ENCODE measurements at regions not wholly inside any gene's neighbourhood (a gene's known extent, or its start where the extent isn't known, plus 50 kb on each side); places are given as distances from the start of the nearest gene placed in this dataset.

DNA sequence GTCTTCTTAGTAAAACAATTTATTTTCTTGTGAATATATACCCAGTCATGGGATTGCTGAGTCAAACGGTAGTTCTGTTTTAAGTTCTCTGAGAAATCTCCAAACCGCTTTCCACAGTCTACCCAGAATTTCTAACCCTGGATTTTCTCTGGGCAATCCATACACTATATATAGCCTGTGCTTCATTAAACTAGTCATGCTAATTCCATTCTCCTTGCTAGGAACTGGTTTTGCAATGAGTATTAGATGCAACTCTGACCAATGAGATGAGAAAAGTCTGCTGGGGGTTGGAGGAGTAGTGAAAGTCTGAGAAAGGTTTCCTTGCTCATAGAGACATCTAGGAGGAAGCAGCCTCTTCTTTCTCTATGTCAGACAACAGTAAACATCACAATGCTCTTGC, 196.1 kb upstream of the CDKN3 start:
- H2AFZ ChIP-seq (ENCODE audit: low read length): no peak overlapping the region
- no peak for TF ChIP-seq EZH2 (IDR thresholded peaks at IDR 0.05; ENCODE audit: low read length, missing control alignments)
- TF ChIP-seq, protein P1, sequence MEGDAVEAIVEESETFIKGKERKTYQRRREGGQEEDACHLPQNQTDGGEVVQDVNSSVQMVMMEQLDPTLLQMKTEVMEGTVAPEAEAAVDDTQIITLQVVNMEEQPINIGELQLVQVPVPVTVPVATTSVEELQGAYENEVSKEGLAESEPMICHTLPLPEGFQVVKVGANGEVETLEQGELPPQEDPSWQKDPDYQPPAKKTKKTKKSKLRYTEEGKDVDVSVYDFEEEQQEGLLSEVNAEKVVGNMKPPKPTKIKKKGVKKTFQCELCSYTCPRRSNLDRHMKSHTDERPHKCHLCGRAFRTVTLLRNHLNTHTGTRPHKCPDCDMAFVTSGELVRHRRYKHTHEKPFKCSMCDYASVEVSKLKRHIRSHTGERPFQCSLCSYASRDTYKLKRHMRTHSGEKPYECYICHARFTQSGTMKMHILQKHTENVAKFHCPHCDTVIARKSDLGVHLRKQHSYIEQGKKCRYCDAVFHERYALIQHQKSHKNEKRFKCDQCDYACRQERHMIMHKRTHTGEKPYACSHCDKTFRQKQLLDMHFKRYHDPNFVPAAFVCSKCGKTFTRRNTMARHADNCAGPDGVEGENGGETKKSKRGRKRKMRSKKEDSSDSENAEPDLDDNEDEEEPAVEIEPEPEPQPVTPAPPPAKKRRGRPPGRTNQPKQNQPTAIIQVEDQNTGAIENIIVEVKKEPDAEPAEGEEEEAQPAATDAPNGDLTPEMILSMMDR (conservative IDR thresholded peaks at IDR 0.05 in 1 of 2, IDR thresholded peaks at IDR 0.05 in 1 of 2; ENCODE audit: low read depth in 1 of 2, low read length in 2 of 2): no peak
- no peaks in the 10 kb centered on the region for H3K79me2 ChIP-seq (ENCODE audit: control insufficient read depth, insufficient read depth, low read length)
- no peak overlapping the region for H3K9ac ChIP-seq (ENCODE audit: insufficient read depth, low read length)
- no peaks in the 10 kb centered on the region for H4K20me1 ChIP-seq (ENCODE audit: control insufficient read depth, extremely low read depth, insufficient read depth, low read length)
- no peaks in the 10 kb centered on the region for H3K36me3 ChIP-seq (ENCODE audit: control insufficient read depth, insufficient read depth, low read length)
- H3K4me3 ChIP-seq (replicated peaks in 1 of 4; ENCODE audit: control extremely low read depth in 1 of 4, insufficient read depth in 1 of 4, low read depth in 3 of 4, low read length in 4 of 4): no peak overlapping the region
- H3K4me2 ChIP-seq (ENCODE audit: extremely low read depth, insufficient read depth, low read length): no peak overlapping the region
- peak in 1 of 2 donors; percentile 44 for DNase-seq (ENCODE audit: low read depth in 2 of 2)
- H3K4me1 ChIP-seq (ENCODE audit: control insufficient read depth, extremely low read depth, insufficient read depth, low read length): no peaks in the 10 kb centered on the region
- no peaks in the 10 kb centered on the region for H3K27me3 ChIP-seq (ENCODE audit: control insufficient read depth, insufficient read depth, low read length)
- no peaks in the 10 kb centered on the region for H3K9me3 ChIP-seq (ENCODE audit: control insufficient read depth, insufficient read depth, low read depth, low read length)
- H3K27ac ChIP-seq (ENCODE audit: insufficient read depth, low read length): no peak overlapping the region

DNA sequence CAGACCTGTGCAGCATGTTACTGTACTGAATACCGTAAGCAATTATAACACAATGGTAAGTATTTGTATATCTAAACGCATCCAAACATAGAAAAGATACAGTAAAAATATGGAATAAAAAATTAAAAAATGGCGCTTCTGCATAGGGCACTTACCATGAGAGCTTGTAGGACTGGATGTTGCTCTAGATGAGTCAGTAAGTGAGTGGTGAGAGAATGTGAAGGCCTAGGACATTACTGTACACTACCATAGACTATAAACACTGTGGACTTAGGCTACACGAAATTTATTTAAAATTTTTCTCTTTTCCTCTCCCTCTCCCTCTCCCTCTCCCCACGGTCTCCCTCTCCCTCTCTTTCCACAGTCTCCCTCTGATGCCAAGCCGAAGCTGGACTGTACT, 194.5 kb upstream of the CDKN3 start:
- Histone ChIP-seq H3K4me2 (ENCODE audit: extremely low read depth, insufficient read depth, low read length) (no peak overlapping the region), H3K4me1 (ENCODE audit: control insufficient read depth, extremely low read depth, insufficient read depth, low read length) (no peaks in the 10 kb centered on the region), H3K9ac (ENCODE audit: insufficient read depth, low read length) (no peak overlapping the region), H3K27me3 (ENCODE audit: control insufficient read depth, insufficient read depth, low read length) (no peaks in the 10 kb centered on the region), H4K20me1 (ENCODE audit: control insufficient read depth, extremely low read depth, insufficient read depth, low read length) (no peaks in the 10 kb centered on the region), H2AFZ (ENCODE audit: low read length) (no peak overlapping the region), H3K79me2 (ENCODE audit: control insufficient read depth, insufficient read depth, low read length) (no peaks in the 10 kb centered on the region), H3K4me3 (replicated peaks in 1 of 4; ENCODE audit: control extremely low read depth in 1 of 4, insufficient read depth in 1 of 4, low read depth in 3 of 4, low read length in 4 of 4) (no peak overlapping the region), H3K9me3 (ENCODE audit: control insufficient read depth, insufficient read depth, low read depth, low read length) (no peaks in the 10 kb centered on the region), H3K36me3 (ENCODE audit: control insufficient read depth, insufficient read depth, low read length) (no peaks in the 10 kb centered on the region), H3K27ac (ENCODE audit: insufficient read depth, low read length) (no peak overlapping the region)
- TF ChIP-seq EZH2 (IDR thresholded peaks at IDR 0.05; ENCODE audit: low read length, missing control alignments): no peak
- TF ChIP-seq, protein P1 (conservative IDR thresholded peaks at IDR 0.05 in 1 of 2, IDR thresholded peaks at IDR 0.05 in 1 of 2; ENCODE audit: low read depth in 1 of 2, low read length in 2 of 2): no peak
- no peak for DNase-seq (ENCODE audit: low read depth in 2 of 2)

DNA sequence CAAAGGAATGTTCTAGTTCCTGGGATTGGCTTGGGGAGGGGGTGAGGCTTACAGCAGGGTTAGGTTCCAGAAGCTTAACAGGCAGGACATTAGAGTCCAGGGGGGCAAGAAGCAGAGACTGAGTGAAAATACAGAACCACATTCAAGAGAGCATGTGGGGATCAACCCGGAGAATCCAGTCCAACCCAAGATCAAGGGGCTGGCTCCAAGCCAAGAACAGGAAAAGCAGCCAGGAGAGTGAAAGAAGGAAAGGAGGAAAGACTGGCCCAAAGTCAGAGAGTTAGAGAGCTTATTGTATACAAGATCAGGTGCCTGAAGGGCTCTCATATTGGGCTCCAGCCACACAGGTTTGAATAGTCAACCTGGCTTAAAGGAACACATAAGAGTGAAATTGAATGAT, 190.3 kb upstream of the CDKN3 start:
- Histone ChIP-seq H3K9me3 (ENCODE audit: control insufficient read depth, insufficient read depth, low read depth, low read length) (no peaks in the 10 kb centered on the region), H3K9ac (ENCODE audit: insufficient read depth, low read length) (no peak overlapping the region), H3K27ac (ENCODE audit: insufficient read depth, low read length) (no peak overlapping the region), H3K36me3 (ENCODE audit: control insufficient read depth, insufficient read depth, low read length) (no peaks in the 10 kb centered on the region), H2AFZ (ENCODE audit: low read length) (no peak overlapping the region), H3K79me2 (ENCODE audit: control insufficient read depth, insufficient read depth, low read length) (no peaks in the 10 kb centered on the region), H3K4me2 (ENCODE audit: extremely low read depth, insufficient read depth, low read length) (no peak overlapping the region), H4K20me1 (ENCODE audit: control insufficient read depth, extremely low read depth, insufficient read depth, low read length) (no peaks in the 10 kb centered on the region), H3K4me1 (ENCODE audit: control insufficient read depth, extremely low read depth, insufficient read depth, low read length) (peaks cover 3% of the 10 kb centered on the region), H3K4me3 (replicated peaks in 1 of 4; ENCODE audit: control extremely low read depth in 1 of 4, insufficient read depth in 1 of 4, low read depth in 3 of 4, low read length in 4 of 4) (no peak overlapping the region), H3K27me3 (ENCODE audit: control insufficient read depth, insufficient read depth, low read length) (no peaks in the 10 kb centered on the region)
- TF ChIP-seq EZH2 (IDR thresholded peaks at IDR 0.05; ENCODE audit: low read length, missing control alignments): no peak
- TF ChIP-seq, protein P1 (conservative IDR thresholded peaks at IDR 0.05 in 1 of 2, IDR thresholded peaks at IDR 0.05 in 1 of 2; ENCODE audit: low read depth in 1 of 2, low read length in 2 of 2): no peak
- no peak for DNase-seq (ENCODE audit: low read depth in 2 of 2)
